ENCODE measurements at regions not wholly inside any gene's neighbourhood (a gene's known extent, or its start where the extent isn't known, plus 50 kb on each side); places are given as distances from the start of the nearest gene placed in this dataset.

DNA sequence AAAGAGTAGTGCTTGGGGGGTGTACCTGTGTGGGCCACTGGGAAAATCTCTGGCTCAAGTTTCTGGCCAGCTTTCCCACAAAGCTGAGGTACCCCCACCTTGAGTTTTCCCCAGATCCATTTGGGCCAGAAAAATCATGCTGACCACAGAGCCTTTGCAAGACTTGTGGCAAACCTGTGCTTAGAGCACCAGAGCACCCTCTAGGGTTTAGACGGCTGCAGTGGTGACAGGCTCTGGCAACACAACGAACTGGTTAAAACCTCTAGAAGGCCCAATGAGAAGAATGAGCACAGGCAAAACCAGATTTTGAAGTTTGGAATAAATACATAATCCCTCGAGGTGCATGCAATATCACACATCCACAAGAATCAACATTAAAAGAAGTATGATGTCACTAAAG lies 290.7 kb upstream of the FOLH1 start:
- no peak for TF ChIP-seq CTCF (IDR thresholded peaks at IDR 0.05)

- TF ChIP-seq CTCF (IDR thresholded peaks at IDR 0.05): no peak
Measured at GRCh38 chr11:49505231-49505630, 296.8 kb upstream of the FOLH1 start.

DNA sequence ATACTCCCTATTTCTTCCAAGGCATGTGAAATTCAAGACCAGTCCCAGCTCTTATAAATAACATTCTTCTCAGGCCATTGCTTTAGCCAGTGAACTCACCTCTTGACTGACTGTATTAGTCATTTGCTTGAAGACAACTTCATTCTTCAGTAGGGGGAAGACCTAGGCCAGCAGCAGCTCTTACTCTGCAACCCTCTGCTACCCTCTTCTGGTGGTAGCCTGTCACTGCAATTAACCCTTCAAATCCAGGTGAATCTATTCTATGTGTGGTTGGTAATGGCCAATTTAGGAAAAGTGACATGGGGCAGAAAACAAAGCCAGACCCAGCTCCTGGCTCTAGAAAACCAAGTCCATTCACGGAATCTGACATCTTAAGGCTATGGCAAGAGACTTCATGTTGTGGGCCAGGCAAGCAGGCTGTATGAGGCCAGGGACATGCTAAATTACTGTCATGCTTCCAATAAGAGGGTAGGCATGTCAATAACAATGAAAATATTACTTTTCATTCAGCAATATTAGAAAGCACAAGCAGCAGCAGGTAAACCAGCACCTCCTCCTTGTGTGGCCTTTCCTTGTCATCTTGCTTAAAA lies 317.9 kb upstream of the FOLH1 start:
- peak; percentile 64 for TF ChIP-seq CTCF (IDR thresholded peaks at IDR 0.05)

DNA sequence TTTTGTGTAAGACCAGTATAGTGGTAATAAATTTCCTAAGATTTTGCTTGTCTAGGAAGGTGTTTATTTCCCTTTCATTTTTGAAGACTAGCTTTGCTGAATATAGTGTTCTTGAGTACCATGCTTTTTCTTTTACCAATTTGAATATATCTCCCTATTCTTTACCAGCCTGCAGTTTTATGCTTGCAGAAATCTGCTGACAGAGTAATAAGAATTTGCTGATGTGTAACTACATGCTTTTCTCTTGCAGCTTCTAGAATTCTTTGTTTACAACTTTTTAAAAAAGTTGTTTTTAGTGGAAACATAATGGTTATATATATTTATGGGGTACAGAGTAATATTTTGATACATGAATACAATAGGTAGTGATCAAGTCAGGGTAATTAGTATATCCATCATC lies 324.8 kb upstream of the FOLH1 start:
- TF ChIP-seq CTCF (IDR thresholded peaks at IDR 0.05): no peak

GRCh38 chr11:49851511-49851910 lies 100.7 kb upstream of the OR4C13 start:
- no peak for TF ChIP-seq CTCF (IDR thresholded peaks at IDR 0.05)

- no peak for TF ChIP-seq CTCF (IDR thresholded peaks at IDR 0.05)
Measured at GRCh38 chr11:49851971-49852389, 100.2 kb upstream of the OR4C13 start.
